ENCODE measurements at regions not wholly inside any gene's neighbourhood (a gene's known extent, or its start where the extent isn't known, plus 50 kb on each side); places are given as distances from the start of the nearest gene placed in this dataset.

DNA sequence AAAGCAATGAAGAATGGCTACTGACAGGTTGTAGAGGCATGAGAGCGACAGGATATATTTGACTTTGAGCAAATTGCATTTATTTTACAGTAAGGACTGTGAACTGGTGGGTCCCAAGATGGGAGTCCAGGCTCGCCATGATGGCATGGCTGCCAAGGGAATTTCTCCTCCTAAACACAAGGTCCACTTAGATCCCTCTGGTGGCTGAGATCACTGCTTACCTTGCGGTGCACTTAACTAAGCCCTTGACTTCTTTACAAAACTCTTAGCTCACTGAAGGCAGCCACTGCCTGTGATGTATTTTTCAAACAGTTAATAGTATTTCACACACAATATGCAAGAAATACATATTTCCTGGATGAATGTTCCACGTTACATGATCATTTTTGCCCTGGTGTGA lies 50.3 kb upstream of the SORBS2 start:
- no peak for DNase-seq (ENCODE audit: low read depth)

DNA sequence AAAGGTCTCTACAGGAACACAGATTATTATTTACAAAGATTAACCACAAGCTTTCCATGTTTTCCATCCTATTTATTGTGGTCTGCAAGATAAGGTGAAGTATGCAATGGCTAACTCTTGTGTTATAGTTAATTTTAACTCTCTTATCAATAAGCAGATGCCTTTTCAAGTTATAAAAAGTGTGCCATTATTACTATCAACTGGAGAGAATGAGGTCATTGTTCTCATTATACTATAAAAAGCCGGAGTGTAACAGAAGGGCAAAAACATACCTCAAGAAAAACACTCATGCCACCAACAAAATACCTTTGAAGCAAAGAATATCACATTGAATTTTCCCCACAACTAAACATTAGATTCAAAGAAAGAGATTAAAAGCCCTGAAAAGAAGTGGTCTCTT lies 52.0 kb upstream of the SORBS2 start:
- no peak for DNase-seq (ENCODE audit: low read depth)

DNA sequence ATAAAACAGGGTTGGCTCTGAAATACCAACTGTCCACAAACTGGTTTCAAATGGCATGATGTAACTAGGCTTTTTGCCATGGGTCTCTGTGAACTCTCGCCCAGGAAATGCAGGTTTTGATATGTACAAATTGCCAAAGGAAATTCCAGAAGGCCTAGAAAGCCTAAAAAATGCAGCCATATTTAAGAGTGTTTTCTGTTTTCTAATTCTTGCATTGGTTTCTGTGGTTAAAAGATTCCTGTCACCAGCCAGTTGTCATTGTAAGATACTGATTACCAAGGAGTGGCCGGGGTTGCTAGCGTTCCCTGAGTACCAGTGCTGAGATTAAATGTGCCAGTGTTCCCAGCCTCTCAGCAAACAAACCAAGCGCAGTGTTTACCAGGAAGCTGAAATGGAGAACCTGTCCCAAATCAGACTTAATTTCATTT lies 53.9 kb upstream of the SORBS2 start:
- DNase-seq (ENCODE audit: low read depth) = no peak

DNA sequence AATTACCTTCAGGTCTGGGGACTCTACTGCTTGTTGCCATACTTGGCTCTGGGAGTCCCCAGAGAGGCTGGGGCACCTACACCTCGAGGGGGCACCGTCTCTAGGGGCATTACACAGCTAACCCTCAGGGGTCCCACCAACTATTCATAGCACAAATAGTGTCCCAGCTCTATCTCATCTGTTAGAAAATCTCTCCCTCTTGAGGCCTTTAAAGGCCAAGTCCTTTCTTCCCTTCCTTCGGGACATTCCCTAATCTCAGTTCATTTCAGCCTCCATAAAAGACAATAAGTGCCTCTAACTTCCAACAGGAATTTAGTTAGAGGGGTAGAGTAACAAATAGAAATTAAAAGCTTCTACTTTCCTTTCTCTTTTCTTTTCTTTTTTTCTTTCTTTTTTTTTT lies 55.8 kb upstream of the SORBS2 start:
- no peak for DNase-seq (ENCODE audit: low read depth)

DNA sequence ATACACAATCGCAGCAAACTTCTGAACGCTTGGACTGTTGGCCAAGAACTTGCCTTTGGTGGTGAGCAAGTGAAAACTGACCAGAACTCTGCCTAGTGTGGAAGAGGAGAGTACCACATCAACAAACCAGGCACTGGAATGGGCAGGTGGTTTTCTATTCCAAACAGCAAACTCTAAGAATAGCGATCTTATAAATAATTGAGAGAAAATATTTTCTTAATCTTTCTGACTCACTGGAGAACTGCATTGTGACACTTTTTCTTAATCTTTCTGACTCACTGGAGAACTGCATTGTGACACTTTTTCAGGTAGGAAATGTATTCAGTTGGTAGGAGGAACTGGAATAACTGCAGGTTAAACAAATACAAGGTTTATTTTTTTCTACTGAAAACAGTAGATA lies 57.0 kb upstream of the SORBS2 start:
- DNase-seq (ENCODE audit: low read depth) = no peak

DNA sequence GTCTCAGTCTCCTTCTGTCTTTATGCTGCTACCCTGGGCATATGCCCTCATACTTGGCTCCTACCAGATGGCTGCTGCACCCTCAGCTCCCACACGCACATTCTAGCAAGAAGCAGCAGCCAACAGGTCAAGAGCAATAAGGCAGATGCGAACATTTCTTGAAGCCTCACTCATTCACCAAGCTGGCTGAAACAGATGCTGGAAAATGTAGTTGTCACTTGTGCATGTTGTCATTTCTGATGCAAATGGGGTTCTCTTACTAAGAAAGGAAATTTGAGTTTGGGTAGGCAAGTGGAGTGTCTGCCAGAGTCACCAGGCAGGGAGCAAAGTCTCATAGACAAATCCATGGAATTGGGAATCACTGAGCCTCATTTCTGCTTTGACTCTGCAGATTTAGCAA lies 57.4 kb upstream of the SORBS2 start:
- DNase-seq (ENCODE audit: low read depth) = no peak

DNA sequence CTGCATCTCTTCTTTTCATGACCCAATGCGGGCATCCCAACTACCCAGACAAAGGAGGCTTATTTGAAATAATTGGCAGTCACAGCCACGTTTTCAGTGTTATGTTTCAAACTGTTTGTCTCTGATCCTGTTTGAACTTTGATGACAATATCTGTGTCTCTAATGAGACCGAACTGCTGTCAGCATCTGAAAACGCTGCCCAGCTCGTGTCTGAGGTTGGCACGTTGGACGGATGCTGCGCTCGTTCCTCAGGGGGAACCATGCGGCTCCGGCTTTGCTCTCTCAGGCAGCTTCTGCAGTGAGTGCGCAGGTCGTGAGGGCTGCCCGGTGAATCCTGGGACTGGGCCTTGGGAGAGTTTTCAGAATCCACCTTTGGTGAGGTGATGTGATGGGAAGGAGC lies 58.4 kb upstream of the SORBS2 start:
- no peak for DNase-seq (ENCODE audit: low read depth)

DNA sequence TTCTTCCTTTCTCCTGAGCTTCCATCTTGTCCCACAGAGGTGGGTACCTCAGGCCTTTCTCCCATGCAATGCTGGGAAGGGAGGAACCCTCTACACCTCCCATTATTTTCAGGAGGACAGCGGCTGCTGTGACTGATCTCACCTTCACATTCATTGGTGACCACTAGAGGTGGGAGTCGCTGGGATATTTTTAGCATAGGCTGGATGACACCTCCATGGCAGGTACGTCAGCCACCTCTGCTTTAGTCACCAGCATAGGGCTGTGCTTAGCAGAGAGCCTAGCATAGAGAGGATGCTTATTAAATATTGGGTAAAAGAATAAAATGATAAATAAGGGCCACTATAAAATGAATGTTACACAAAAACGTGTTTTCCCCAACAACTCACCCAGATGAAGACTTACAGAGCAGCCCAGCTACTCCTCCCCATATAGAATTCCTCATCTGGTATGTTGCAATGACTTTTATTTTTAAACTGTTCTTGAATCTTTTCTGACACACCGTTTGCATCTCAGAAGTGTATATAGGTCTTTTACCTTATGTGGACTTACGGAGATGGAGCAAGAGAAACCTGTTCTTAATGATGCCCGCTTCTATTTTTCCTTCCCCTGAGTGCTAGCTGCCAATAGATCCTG lies 60.9 kb upstream of the SORBS2 start:
- DNase-seq (ENCODE audit: low read depth) = no peak

DNA sequence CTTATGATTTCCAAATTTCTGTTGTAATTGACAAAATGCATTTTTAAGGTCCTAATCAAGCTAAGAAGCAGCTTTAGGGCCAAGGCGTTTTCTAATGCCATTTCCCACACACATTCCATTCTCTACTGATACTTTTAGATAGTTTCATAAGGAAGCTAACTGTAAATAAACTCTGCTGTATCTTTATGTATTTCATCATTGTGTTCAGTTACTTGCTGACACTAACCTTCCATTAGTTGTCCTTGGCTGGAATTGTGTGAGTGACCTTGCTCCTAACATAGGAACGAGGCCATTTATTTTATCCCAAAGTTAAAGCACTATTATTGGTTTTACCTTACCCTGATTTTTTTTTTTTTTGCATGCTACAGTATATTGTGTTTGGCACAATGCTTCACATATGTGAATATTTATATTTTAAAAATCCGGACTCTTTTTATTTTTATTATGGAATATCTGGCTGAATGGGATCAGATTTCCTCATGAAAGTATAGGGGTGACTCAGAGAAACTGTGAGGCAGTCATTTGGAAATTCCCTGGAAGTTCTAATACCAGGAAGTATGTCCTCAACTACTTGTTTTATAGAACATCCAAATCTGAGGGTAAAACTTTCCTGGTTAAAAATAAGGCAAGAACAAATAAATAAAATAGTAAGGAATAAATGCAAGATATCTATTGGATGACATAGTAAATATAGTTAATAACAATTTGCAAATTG lies 62.7 kb upstream of the SORBS2 start:
- peak; percentile 19 for DNase-seq (ENCODE audit: low read depth)

DNA sequence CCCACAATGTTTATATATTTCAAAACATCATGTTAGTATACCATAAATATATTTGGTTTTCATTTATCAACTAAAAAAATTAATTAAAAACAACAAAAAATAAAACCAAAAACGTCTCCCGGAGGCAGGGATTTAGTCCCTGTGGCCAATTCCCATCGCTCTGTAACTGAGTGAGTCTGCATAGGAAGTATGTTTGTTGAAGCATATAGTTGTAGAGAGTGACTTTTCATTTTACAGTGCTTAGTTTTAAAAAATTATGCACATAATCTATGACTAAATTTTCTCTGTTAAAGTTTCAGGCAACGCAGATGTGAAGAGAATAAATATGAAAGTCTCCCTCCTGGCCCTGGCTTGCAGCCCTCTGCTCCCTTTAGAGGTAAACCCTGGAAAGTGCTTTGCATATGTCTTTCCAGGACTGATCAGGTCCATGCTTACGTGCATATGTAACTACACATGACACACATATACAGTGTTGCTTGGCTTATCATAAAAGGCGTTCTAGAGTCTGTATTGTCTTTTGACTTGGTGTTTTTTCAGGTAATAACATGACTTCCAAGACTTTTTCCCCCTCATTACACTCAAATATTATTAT lies 63.4 kb upstream of the SORBS2 start:
- DNase-seq (ENCODE audit: low read depth) = no peak

DNA sequence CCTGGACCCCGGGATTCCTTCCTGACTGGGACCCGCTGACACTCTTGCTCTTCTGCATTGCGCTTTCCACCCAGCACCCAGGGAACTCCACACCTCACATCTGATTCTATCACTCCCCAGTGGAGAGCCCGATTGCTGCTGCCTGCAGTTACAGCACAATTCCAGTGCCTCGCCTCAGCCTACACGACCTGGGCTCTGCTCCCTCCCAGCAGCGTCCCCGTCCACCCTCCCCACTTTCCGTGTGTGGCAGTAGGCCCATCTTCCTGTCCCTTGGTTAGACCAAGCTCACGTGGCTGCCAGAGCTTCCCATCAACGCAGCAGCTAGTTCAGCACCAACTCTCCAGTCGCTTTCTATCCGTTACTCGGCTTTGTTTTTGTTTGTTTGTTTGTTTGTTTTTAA lies 66.6 kb upstream of the SORBS2 start:
- no peak for DNase-seq (ENCODE audit: low read depth)

DNA sequence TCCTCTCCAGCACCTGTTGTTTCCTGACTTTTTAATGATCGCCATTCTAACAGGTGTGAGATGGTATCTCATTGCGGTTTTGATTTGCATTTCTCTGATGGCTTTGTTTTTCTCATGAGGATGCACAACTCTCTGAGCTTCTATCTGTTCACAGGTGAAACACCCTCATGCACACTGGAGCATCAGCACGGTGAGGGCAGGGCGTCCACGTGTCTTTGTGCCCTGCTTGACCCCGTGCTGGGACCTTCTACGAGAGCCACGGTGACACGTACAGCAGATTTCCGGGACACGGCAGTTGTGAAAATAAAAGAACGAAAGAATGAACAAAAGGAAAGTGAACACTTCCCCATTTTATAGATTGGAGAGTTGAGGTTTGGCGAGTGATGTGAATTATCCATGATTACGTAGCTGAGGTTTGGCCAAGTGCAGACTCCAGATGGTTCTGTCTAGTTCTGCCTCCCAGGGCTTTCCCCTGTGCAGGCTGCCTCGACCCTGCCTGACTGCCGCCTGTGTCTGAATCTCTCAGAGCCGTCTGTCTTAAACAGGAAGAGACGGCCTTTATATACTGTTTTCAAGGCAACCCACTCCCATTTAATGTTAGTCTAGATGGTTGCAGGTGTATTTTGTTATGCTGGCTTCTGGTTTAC lies 67.8 kb upstream of the SORBS2 start:
- no peak for DNase-seq (ENCODE audit: low read depth)

DNA sequence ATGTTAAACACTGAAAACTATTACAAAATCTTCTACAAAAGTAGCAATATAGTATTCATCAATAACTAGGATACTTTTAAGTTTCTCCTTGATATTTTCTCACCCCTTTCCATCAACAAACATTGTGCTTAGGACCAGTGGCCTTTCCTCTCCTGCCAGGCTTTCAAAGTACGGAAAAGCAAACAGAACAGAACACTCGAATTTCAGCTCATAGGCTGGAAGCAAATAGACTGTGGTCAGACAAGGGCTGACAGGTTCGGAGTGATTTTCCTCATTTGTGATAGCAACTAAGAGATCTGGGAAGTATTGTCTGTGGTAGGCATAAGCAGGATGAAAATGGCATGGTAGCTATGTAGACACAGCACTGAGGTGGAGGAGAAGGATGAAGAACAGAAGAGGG lies 68.6 kb upstream of the SORBS2 start:
- no peak for DNase-seq (ENCODE audit: low read depth)

DNA sequence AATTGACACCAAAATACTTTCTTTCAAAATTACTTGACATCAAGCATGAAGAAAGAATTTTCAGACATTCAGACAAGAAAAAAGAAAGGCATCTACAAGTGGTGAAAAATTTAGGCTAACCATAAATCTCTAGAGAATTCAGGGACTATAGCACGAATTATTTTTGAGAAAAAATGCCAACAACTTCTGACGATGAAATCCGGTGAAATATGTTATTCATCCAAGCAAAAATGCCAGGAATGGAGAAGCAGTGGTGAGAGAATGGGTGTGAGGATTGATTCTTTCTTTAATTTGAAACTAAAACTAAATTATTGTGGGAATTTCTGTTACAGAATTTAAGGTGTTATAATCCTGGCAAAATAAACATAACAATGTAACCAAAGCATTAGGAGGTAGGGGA lies 69.4 kb upstream of the SORBS2 start:
- peak; percentile 5 for DNase-seq (ENCODE audit: low read depth)

DNA sequence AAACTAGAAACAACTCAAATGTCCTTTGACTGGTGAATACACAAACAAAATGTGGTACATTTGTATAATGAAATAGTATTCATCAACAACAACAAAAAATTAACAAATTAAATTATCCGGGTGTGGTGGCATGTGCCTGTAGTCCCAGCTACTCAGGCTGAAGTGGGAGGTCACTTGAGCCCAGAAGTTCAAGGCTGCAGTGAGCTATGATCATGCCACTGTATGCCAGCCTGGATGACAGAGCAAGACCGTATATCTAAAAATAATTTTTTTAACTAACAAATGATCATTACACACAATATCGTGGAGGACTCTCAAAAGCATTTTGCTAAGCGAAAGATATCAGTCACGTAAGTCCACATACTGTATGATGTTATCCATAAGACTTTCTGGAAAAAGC lies 71.6 kb upstream of the SORBS2 start:
- no peak for DNase-seq (ENCODE audit: low read depth)

DNA sequence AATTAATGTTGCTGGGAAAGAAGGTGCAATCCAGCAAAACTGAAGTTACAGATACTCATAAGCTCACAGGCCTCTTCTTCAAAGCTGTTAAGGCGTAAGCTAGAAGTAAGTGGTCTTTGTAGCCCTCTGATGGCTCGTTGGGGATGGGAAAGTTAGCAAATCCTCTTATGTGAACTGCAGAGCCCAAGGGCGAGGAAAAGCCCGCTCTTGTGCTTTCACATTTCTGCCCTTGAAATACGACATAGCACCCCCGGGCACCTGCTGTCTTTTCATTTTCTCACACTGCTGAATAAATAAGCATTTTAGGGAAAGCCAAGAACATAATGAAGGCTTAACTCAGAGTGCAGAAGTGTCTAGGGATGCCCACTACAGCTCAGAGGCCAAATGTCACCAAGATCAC lies 73.1 kb upstream of the SORBS2 start:
- no peak for DNase-seq (ENCODE audit: low read depth)

DNA sequence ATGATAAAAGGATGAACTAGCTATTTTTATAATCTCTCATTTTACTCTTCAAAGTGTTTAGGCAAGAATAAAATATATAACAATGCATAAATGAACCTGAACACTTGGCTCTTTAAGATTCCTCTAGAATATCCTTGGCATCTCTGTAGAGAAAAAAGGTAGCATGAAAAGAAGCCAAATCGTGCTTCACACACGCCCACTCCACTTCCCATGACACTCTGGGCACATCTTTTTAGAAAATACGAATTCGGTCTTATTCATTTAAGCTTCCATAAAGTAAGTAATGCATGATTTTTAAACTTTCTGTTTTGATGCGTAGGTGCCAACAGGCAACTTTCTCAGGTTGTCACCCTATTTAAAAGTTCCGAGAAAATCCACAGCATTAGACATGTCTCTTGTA lies 73.6 kb upstream of the SORBS2 start:
- DNase-seq (ENCODE audit: low read depth) = no peak

DNA sequence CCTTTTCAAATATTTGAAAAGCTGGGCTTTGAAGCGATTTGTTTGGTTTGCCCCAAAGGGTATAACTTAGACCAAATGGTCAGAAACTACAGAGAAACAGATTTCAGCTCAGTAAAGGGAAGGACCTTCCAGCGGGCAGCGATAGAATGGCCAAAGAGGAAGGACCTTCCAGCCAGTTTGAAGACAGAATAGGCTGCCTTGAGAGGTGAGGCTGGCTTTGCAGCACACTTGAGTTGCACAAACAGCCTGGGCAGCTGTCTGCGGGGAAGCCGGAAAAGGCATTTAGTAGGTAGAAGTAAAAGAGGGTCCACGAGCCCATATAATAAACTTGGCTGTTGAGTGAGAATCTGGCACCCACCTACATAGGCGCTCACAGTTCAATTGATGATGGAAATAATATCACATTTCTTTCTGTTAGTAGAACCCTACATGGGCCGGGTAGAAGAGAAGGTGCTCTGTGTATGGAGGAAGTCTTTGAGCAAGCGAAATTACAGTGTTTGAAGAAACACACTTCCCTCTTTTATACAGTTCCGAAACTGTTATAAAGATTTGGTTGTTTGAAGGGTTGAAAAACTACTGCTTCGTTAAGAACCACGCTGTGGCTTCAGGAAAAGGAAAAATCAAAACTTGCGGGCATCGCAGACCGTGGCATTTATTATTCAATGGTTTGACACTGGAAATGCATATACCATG lies 75.0 kb upstream of the SORBS2 start:
- no peak for DNase-seq (ENCODE audit: low read depth)

DNA sequence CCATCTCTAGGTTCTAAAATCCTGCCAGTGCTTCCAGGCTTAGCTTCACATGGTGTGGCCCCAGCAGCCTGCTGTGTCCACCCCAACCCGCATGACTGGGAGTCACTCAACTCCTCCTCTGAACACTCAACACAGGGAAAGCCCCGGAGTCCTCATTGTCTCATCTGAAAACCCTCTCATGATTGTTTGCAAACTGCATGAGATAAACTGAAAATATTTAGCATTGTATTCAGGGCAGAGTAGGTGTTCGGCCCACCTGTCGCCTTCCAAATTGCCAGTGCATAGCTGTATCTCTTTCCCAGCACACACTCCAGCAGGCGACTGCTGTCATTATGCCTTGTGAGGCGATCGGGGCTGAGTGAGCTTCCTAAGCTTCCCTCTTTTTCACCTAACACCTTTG lies 76.7 kb upstream of the SORBS2 start:
- no peak for DNase-seq (ENCODE audit: low read depth)

DNA sequence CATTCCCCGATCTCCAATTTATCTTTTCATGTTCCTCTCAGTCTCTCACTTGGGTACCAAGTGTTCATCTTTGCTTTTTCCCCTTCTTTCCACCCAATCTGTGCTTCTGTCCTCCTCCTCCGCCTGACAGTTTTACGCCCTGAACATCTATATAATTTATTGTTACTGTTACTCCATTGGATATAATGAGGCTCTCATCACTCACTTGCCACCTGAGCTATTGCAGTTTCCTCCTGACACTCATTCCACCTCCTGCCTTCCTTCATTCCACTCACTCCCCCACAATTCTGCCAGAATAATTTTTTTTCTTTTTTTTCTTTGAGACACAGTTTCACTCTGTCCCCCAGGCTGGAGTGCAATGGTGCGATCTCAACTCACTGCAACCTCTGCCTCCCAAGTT lies 77.6 kb upstream of the SORBS2 start:
- no peak for DNase-seq (ENCODE audit: low read depth)

DNA sequence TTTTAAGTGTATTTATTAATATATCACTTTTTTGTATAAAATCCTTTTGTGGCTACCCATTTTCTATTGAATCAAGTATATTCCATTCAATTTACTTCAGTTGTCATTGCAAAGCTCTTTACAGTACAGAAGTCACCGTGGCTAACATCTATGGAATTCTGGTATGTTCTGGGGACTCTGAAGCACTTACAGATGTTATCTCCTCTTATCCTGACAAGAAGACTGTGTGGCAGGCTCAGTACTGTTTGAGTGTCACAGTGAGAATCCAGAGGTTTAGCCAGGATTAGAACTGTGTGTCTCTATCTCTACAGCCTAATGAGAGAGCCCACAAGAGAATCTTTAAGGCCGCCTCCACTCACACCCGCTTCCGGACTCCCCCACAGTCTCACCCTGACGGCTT lies 78.2 kb upstream of the SORBS2 start:
- no peak for DNase-seq (ENCODE audit: low read depth)

DNA sequence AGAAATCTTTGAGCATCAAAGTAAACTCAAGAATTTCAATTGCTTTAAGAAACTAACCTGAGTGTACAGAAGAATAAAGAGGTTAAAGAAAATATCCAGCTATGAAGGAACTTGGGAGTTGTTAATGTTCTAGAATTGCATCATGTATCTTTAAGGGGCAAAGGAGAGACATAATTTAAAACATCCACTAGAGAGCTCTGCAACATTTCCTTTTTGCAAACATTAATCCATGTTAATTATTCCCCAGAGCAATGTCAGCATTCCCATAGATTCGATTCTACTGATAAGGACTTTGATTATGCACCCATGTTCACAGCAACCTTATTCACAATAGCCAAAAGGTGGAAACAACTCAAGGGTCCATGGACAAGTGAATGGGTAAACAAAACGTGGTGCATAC lies 80.2 kb upstream of the SORBS2 start:
- DNase-seq (ENCODE audit: low read depth) = no peak

DNA sequence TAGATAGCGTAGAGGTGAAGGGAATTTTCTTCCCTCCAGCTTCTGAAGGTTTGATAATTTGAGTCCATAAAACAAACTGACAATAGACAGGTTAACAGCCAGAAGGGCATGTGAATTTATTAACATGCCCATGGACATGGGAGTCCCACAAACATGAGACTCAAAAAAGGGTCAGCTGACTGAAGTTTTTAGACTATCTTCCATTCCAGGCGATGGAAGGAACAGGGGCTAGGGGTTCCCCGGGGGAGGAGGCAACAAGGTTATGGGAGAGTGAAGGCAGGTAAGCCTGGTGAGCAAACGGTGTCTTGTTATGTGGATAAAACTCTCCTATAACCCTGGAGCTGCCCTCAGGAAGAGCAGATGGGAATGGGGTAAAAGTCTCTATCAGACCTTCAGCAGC lies 81.5 kb upstream of the SORBS2 start:
- DNase-seq (ENCODE audit: low read depth) = no peak

All from HS-5 (cell line).